H1 (cell line): ENCODE measurements at regions not wholly inside any gene's neighbourhood (a gene's known extent, or its start where the extent isn't known, plus 50 kb on each side); places are given as distances from the start of the nearest gene placed in this dataset.

ENCODE experiments used
- BRCA1 ChIP-seq: IDR thresholded peaks from 2 replicates; pipeline ENCODE4 v1.6.1; 2012; ENCODE audit warnings: low read depth, low read length, improper control_type of control experiment
- CBX5 ChIP-seq: fragments of 300-800, 300-1000 bp; sonication (generic); IDR thresholded peaks from 2 replicates; pipeline ENCODE4 v1.7.1; 2016; ENCODE audit warnings: antibody characterized with exemption, low read length, low read depth
- CHD1 ChIP-seq: IDR thresholded peaks from 2 replicates; pipeline ENCODE4 v1.6.1; 2012; ENCODE audit warnings: low read depth, low read length, improper control_type of control experiment
- EZH2 ChIP-seq: fragments of 200-600 bp; sonication (generic); IDR thresholded peaks from 2 replicates; pipeline ENCODE4 v1.7.1; 2012; ENCODE audit warnings: low read depth, mild to moderate bottlenecking, moderate library complexity, low read length, inconsistent platforms; ENCODE audit not compliant: severe bottlenecking
- JUN ChIP-seq: IDR thresholded peaks from 2 replicates; pipeline ENCODE4 v1.6.1; 2011; ENCODE audit warnings: low read depth, mild to moderate bottlenecking, improper control_type of control experiment, low read length

DNA sequence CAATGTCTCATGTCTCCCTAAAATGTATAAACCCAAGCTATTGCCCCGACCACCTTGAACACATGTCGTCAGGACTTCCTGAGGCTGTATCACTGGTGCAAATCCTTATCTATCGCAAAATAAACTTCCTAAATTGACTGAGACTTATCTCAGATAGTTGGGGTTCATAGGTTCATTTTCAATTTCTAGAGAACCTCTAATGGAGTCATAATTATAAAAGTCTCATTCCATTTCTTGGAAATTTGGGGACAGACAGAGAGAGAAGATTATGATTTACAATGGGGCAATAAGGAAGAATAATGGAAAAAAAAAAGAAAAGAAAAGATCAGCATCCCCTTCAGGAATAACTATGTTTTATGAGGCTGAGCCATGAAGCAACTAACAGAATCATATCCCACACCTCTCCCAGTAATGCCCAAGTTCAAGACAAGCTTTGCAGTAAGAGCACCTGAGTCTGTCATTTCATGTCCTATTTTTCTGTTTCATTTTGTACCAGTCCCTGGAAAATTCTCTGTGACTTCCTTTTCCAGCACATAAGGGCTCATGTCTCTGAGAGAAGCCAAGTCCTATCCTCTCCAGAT lies 70.0 kb upstream of the ETS2 start (continued):
- TF ChIP-seq CHD1 (no peak), EZH2 (no peak), JUN (no peak), CBX5 (no peak), BRCA1 (no peak)
